ENCODE measurements at regions not wholly inside any gene's neighbourhood (a gene's known extent, or its start where the extent isn't known, plus 50 kb on each side); places are given as distances from the start of the nearest gene placed in this dataset.
"Not testable (repeated sequence)": the region's sequence is repeated elsewhere in the genome, so short reads cannot be mapped to it uniquely, and the experiment has no call there.

GRCh38 chr21:9572782-9573181 is 948.6 kb upstream of the TPTE start:
- TF ChIP-seq CTCF, POLR2A (IDR thresholded peaks at IDR 0.05): not testable (repeated sequence)
